Islet precursor cell (in vitro differentiated cells): ENCODE measurements at regions not wholly inside any gene's neighbourhood (a gene's known extent, or its start where the extent isn't known, plus 50 kb on each side); places are given as distances from the start of the nearest gene placed in this dataset.
"Not testable (repeated sequence)": the region's sequence is repeated elsewhere in the genome, so short reads cannot be mapped to it uniquely, and the experiment has no call there.

Source experiments
- DNase-seq: peaks from one replicate; pipeline ENCODE4 v3.0.0-alpha.2; 2018

DNA sequence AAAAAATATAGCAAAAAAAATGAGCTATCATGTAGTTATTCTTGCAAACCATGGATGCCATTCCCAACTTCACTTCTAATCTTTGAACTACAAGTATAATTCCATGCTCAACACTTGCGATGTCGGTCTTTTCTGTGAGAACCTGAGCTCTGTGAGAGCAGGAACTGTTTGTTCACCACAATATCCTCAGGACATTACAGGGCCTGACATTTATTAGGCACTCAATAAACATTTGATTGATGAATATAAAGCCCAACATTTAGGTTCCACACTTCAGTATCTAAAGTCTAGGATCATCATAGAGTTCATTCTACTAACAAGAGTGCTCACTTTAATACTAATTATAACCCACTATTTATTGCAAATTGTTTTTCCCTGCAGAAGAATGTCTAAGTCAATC is 211.6 kb upstream of the FAM241A start:
- DNase-seq = no peak

DNA sequence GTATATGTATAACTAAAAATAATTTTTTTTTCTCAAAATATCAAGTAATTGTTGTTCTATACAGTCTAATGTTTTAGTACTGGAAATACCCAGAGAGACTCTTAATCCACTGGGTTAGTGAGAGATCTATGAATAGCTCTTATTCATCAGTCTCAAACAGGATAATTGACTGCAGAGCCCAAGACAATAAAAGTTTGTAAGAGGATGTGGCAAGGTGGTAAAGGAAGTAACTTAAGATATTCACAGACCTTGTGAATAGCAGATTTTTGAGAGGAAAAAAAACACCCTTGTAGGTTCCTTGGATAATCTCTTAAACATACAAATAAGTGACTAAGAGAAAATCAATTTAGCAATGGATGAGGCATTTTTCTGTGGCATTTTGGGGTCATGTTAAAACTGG is 210.9 kb upstream of the FAM241A start:
- DNase-seq = no peak

DNA sequence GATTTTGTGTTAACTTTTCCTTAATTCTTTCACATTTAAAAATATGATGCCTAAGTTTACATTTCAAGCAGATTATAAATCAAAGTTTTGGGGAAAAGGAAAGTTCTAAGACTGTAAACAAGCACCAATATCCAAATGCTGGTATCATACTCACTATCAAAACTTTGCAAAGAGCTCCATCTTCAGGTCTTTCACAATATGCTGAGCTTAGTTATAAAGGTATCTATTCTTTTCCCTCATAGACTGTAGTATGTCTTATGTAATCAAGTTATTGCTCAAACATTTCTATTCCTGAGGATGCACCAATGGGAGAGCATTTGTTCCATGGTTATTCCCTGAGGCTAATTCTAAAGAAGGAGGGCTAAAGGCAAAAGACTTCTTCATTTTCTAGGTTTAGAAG is 207.9 kb upstream of the FAM241A start:
- no peak for DNase-seq

DNA sequence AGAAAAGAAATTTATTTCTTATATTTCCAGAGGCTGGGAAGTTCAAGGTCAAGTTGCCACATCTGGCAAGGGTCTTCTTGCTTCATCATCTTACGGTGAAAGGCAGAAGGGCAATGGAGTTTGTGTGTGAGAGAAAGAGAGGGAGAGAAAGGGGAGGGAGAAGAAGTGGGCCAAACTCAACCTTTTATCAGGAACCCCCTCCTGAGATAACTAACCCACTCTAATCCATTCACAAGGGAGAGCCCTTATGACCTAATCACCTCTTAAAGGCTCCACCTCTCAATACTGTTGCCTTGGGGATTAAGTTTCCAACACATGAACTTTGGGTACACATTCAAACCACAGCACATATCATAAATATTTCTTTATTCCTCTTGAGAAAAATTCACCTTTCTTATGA is 203.3 kb upstream of the FAM241A start:
- no peak for DNase-seq

DNA sequence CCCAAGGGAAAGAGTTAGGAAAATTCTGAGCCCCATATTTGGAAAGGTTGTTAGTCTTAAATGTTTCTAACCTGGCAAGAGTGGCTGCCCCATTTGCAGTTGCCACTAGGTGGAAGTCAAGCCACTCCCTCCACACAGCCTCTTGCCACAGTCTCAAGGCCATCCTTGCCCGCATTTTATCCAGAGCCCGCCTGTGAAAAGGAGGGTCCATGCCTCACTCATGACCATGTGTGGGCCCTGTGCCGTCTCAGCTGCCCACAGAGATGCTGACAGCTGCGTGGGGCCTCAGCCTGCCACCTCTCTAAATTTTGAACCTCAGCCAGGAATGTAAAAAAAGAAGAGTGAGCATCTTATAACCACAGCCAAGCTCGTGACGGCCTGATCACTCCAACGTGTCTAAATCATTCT is 201.5 kb upstream of the FAM241A start:
- DNase-seq = peak; percentile 69

DNA sequence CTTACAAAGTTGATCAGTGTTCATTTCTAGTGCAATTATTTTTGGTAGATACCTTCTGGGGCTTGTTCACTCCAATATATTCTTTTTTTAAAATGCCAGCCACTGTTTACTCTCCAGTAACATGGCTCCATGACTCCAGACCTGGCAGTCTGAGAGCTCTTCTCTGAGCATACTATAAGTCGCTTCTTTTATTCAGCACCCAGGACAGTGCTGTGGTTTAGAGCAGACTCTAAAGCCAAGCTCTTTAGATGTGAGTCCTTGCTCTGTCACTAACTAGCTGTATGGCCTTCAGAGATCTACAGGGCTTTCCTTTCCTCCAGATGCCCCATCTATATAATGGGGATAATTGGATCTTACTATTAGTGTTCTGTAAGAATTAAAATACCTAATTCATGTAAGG is 200.2 kb upstream of the FAM241A start:
- no peak for DNase-seq

DNA sequence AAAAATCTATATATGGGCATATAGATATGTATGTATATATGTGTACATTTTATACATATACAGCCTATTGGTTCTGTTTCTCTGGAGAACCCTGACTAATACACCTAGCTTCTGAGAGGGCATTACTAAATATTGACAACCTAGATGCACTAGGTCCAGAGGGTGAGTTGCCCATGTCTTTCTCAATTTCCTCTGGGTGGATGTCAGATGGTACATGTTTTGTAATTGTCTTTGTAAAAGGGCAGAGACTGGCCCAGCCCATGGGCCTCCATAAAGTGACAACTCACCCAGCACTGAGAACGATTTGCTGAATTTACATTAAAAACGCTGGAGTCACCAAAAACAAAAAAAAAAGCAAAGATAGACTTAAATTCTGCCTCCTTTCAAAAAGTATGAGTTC is 198.5 kb upstream of the FAM241A start:
- no peak for DNase-seq

DNA sequence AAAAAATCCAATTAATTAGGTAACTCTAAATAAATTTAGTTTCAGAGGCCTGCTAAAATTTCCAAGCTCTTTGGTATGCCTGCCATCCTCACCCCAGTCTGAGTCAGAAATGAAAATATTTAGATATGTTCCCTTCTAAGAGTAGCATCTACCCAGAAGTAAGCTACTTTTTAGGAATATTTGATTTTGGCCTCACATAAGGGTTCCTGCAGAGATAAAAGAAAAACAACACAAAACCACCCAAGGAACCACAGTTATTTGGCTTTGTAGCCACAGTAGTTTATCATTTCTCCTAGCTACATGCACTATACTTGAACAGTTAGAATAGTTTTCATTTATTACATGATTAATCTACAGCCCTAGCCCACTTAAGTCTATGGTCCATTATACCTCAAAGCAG is 192.6 kb upstream of the FAM241A start:
- no peak for DNase-seq

DNA sequence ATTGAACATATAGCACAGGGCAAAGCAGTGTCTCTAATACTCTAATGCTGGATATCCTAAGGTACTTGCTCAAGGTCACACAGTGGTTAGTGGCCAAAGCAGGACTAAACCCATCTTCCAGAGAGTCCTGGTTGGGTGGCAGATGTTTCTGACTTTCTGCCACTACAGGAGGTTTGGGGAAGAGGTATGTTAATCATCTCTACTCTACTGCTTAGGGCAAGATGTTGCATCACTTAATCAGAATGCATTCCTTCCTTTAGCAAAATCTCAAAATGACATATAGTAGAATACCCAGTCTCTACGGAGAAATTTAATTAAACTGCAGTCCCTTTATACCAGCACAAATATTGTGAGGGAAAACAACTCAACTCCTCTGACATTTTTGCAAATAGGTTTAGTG is 190.7 kb upstream of the FAM241A start:
- no peak for DNase-seq

DNA sequence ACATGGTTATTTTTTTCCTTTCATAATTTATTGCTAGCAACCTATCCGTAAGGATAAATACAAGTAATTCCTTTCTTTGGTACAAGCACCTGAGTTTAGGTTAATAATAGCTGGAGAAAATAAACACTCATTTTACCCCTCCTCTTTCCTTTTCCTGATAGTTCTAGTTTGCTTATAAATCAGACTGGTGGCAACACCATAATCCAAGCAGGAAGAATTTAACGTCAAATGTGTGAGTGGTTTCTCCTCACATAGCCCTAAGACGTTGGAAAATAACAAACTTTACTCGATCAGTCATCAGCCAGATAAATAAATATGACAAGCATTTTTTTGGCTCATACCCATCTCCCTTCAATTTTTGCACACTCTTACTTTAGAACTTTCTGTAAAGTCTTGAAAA is 190.3 kb upstream of the FAM241A start:
- DNase-seq = no peak

DNA sequence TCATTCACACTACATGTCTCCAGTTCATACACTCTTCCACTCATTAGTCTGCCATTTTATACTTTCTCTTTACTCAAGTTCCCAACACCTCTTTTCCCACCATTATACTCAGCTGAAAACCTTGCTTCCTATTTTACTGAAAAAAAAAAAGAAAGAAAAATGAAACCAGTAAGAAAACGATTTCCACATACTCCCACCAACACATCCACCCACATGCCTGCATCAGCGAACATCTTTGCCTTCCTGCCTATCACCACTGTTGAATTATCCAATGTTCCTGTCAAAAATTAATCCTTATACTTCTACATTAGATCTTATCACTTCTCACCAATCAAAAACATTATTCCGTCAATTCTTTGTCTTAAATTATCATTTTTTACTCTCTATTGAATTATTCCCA is 188.1 kb upstream of the FAM241A start:
- DNase-seq = no peak

DNA sequence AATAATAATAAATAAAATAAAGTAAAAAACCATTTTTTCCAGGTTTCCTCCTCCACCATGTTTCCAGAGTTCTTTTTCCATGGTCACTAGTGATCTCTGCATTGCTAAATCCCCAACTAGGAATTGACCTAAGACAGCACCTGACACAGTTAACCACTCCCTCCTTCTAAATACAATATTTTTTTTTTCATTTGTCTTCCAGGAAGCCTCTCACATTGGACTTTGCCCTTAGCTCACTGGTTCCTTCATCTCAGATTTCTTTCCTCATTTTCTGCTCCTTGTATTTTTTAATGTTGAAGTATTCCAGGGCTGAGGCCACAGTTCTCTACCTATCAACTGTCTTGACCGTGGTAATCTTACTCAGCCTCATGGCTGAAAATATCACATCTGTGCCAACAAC is 187.3 kb upstream of the FAM241A start:
- DNase-seq = no peak

DNA sequence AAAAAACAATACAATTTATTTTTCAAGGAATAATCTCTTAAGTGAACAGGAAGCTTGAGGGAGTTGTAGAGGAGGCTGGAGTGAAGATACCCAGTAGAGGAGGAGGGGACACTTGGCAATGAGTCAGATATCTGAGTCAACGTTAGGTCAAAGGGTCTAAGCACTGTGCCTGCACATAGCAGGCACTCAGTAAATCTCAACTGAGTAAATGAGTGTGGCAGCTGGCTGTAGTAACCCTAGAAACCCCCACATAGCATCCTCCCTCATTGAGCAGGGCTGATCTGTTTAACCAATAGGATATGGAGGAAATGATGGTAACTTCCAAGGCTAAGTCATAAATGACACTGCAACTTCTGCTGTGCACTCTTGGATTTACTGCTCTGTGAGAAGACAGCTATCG is 186.0 kb upstream of the FAM241A start:
- DNase-seq = peak; percentile 63

DNA sequence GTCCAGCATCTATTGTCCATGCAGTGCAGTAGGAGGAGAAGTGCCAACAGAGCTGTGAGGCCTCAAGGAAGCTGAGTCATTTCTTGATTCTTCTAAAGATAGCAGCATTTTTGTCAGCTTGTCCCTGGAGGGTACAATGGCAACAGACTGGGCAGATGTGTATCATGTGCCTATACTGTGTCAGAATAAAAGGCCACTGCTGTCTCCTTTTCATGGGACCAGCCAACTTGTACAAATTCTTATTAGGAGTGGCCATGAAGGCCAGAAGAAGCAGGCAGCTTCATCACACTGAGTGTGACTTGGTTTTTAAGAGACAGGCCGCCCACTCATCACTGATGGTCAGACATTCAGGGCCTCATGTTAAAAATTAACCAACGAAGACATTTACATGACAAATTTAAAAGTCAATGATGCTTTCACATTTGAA is 185.0 kb upstream of the FAM241A start:
- peak; percentile 58 for DNase-seq

DNA sequence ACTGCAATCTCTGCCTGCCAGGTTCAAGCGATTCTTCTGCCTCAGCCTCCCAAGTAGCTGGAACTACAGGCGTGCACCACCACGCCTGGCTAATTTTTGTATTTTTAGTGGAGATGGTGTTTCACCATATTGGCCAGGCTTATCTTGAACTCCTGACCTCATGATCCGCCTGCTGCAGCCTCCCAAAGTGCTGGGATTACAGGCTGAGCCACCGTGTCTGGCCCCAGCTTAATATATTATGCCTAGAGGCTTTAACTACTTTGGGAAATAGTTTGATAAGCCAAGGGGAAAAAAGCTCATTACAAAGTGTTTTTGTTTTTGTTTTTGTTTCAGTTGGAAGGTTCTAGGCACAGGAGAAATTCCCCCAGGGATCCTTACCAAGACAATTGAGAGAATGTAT is 184.2 kb upstream of the FAM241A start:
- DNase-seq = not testable (repeated sequence)

DNA sequence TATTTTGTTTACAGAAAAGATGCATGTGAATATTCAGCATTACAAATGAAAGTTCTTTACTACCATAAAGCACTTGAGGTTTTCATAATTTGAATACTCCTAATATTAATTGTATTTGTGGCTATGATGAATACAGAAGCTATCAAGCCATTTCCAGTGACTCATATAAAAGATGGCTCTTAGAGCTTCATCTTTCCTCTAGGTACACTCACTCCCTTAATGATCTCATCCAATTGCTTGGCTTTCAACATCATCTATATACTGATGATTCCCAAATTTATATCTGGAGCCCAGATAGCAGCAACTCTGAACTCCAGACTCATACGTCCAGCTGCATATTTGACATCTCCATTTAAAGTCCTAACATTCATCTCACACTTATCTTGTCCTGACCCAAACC is 183.4 kb upstream of the FAM241A start:
- DNase-seq = no peak

DNA sequence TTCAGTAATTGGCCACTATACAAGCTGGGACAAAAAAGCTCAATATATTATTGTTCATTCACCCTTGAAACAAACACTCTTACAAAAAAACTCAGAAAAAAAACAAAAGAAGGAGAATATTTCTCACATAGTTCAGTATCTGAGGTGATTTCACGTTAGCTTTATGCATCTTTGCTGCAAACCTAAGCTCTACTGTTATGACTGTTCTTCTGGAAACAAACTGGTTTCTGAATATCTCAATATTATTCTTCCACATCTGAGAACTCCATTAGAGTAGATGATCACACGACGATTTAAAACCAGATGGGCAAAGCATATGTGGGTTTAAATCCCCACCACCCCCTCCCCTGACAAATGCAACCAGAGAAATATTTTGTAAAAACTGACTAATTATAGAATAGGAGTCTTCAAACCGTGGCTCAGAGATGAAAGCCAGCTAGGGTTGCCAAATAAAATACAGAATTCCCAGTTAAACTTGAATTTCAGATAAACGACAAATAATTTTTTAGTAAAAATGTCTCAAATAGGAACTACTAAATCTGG is 182.0 kb upstream of the FAM241A start:
- no peak for DNase-seq

DNA sequence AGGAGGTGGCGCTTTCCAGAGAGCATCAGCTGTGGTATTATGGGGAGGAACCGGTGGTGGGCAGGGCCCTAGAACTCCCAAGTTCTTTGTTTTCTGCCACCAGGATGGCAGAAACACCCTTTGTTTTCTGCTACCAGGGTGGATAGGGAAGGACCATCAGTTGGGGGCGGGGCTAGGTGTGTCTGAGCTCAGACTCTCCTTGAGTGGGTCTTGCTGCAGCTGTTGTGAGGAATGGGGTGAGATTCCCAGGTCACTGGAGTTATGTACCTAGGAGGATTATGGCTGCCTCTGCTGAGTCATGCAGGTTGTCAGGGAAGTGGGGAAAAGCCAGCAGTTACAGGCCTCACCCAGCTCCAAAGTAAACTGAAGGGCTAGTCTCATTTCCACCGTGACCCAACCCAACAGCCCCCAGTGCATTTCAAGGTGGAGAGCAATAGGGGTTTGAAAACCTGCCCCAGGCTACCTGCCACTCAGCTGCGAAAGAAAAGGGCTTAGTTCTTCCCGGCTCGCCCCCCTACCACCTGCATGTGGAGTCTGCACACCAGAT is 167.8 kb upstream of the FAM241A start:
- no peak for DNase-seq

DNA sequence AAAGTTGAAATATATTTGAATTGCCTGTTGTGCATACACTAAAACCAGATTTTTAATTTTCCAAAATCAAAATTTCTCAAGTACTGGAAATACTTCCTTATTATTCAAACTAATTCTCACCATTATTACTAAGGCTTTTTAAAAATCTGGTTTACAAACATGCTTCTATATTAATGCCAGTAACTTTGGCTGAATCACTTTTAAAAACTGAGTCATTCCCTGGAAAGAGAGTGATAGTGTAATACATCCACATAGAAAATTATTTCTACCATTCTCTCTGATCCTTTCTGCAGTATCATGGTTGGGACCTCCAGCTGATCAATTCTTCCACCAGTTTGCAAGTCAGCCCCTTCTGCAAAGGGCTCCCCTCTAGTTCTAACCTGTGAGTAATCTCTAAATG is 165.3 kb upstream of the FAM241A start:
- DNase-seq = no peak

DNA sequence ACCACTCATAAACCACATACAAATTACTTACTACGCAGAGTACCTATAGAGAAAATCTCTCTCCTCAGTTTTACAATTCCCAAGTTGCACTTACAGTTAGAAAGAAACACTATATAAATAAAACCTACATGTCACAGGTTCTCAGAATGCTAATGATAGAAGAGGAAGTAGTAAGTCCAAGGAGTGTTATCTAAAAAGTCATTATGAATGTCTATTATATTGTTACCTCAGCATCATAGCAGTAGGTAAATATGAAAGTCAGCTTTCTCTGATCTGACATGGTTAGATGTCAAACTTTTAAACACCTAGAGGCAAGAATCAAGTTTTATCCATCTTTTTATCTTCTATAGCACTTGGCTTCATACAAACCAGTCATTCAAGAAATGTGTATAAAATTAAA is 163.2 kb upstream of the FAM241A start:
- no peak for DNase-seq

DNA sequence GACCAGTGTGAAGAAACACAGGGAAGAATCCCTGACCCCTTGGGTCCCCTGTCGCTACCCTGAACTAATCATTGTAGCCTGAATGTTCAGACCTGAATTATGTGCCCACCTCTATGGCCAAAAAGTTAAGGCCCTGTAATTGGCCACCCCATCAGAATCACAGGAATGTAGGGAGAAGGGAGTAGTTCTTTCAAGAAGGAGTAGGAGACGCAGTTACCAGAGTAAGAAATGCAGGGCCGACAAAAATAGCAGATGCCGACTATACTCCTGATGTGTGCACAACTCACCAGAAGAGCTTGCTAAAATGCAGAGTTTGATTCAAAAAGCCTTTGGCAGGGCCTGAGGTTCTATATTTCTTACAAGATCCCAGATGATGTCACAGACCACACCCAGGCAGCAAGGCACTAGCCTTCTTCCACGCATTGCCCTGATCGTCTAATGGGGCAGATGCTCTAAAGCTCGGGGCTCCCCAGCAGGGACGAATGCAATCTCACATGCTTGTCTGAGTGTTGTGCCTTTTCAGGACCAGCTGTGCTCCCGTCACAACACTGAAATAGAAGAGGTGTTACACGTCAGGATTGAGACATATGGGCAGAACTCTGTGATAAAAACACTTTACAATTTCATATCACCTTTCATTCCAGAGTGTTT is 161.0 kb upstream of the FAM241A start:
- DNase-seq = no peak

DNA sequence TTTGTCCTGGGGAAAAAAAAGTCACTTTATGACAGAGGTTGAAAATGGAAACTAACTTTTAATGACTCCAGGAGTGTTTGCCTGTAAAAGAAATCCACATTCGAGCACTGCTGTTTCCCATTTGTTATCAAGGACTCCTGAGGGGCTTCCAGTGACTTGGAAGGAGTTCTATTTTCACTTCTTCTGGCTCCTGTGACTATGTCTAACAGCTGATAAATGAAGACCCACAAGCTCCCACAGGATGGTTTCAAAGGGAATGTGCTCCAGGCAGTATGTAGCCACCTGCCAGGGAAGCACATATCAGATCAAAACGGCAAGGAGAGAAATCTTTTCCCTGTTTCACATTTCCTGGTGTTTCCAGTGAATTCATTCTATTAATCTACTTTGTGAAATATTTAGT is 159.8 kb upstream of the FAM241A start:
- no peak for DNase-seq

DNA sequence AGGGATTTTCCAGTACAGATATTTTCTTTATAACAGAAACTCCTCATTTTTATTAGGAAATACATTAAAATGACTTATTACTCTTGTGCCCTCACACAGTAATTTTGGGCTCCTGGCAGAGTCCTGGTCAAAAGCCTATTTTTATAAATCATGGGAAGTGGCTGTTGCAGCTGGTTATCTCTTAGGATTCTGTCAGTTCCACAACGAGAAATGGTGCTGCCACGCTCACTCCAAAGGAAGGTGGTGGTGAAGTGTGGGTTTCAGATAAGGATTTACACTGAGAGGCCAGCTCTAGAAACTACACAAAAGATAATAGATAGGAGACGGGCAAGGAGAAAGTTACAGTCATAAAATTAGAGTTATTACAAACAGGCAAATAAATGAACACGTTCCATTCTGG is 159.2 kb upstream of the FAM241A start:
- DNase-seq = no peak

DNA sequence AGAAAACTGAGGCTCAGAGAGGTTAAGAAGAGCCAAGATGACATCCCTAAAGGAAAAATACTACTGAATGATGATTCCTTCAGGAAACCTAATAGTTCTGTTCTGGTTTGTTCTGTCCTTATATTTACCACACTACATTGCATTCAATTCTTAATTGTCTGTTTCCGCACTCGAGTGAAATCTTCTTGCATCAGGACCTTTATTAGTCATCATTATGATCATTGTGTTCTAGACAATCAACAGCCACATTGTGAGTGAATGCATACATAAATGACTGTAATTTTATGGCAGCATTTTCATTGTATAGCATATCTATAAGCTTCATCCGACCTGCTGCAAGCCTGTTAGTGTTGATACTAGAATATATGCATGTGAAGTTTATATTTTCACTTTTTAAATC is 156.7 kb upstream of the FAM241A start:
- DNase-seq = no peak

DNA sequence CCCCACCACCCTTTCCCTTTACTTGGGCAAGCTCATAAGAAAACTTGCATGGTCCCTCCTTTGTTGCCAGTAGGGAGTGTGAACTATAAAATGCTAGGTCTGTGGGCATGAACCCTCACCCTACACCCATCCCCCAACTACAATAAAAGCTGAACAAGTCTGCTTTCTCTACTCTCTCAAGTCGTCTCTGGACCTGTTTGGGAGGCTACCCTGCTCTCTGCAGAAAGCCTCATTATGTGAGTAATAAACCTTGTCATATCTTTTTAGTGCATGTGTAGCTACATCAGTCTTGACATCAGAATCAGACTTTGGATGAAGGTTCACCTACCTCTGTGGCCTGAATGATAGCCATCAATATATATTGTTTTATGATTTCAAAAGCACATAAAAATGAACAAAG is 155.4 kb upstream of the FAM241A start:
- DNase-seq = no peak
